Ammon's horn (tissue), 1 donor: ENCODE measurements at regions not wholly inside any gene's neighbourhood (a gene's known extent, or its start where the extent isn't known, plus 50 kb on each side); places are given as distances from the start of the nearest gene placed in this dataset.

Experiments
- DNase-seq: peaks from one replicate; pipeline ENCODE4 v3.0.0-alpha.2; 2016; ENCODE audit warnings: low spot score

- DNase-seq, result no peak
Measured at GRCh38 chr9:26567976-26568375, 324.6 kb downstream of the CAAP1 start.

DNA sequence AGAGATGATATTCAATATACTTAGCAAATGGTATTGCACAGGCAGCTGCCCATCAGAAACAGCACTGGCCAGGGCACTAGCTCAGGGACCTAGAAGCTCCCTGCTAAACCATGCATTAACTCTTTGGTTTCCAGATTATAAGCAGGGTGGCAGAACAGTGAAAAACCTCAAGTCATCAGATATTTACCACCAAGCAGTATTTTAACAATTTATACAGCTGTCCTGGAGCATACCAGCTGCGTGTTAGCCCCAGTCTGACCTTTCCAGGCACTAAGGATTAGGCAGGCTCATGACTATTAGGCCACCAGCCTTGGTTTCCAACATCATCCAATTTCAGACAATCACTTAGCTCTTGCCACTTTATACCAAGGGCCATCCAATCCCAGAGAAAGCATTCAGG is 326.5 kb downstream of the CAAP1 start:
- DNase-seq, result no peak

- no peak for DNase-seq
Measured at GRCh38 chr9:26565118-26565517, 327.5 kb downstream of the CAAP1 start.

- DNase-seq, result no peak
Measured at GRCh38 chr9:26562338-26562737, 330.3 kb downstream of the CAAP1 start.

DNA sequence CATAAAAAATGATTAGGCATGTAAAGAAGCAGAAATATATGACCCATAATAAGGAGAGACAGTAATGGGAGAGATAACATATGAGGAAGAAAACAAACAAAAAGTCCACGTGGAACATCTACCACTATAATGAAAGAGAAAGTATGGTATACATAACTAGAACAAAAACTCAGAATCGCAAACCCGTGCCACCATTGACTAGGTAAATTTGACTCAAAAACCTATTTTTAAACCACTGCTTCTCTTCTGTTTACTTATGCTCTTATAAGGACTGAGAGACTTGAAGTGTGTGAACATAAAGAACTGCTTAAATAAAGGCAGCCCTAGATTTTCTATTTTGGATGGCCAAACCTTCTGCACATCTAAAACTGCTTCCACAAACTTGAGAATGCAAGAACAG is 330.7 kb downstream of the CAAP1 start:
- no peak for DNase-seq

GRCh38 chr9:26559506-26559905 is 333.1 kb downstream of the CAAP1 start:
- DNase-seq, result no peak

GRCh38 chr9:26551971-26552370 is 340.6 kb downstream of the CAAP1 start:
- DNase-seq, result peak; percentile 11

DNA sequence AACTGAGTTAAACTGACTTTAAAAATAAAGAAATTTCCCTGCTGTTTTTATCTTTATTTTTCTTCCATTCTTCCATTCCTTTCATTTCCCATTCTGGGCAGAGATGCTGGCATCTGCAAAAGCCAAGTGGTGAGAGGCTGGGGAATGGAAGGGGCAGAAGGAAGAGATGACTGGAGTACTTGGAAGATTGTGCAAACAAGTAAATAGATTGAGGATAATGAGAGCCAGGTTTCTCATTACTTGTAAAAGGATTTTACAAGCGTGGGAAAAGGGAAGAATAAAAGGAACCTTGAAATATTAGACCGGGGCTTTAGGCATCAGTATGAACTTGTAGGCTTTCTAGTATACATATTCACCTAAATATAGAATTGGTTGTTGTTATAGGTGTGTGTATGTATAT is 341.2 kb downstream of the CAAP1 start:
- peak; percentile 14 for DNase-seq

- no peak for DNase-seq
Measured at GRCh38 chr9:26548781-26549290, 343.8 kb downstream of the CAAP1 start.

DNA sequence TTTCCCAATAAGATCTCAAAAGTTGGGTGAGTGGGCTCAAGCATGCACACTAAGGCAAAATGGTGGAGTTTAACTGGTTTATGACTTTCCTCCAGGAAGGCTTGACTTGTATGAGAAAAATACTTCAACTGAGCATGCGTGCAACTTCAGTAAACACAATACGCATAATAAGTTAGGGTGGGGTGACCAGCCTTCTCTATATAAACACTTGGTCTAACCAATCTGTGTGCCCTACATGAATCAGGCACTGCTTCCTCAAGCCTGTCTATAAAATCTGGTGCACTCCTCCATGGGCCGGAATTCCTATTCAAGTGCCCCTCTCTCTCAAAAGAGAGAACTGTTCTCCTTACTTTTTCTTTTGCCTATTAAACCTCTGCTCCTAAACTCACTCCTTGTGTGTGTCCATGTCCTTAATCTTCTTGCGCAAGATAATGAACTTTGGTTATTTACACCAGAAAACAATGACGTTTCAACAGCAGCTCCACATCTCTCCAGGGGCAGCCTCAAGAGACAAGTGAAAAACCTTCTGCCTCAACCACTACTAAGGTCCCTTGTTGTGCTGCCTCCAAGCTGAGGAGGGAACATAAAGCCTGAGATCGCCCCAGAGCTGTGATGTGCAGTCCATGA is 352.6 kb downstream of the CAAP1 start:
- DNase-seq, result no peak

DNA sequence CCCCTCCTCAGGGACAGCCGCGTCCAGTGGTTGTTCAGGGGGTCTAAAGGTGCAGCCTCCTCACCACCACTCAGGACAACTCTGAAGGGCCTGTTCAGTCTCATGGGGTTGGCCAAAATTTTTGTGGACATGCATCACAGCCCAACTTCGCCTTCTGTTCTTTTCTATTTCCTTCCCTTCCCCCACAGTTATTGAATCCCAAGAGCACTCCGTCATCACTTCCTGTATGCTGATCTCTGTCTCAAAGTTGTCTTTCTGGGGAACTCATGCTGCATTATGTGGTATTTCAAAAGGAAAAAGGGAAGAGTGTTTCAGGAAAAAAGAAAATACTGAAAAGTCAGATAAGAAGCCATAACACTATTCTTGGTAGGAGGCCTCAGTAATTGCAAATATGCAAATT is 355.4 kb downstream of the CAAP1 start:
- DNase-seq, result no peak

- no peak for DNase-seq
Measured at GRCh38 chr9:26535151-26535550, 357.5 kb downstream of the CAAP1 start.

DNA sequence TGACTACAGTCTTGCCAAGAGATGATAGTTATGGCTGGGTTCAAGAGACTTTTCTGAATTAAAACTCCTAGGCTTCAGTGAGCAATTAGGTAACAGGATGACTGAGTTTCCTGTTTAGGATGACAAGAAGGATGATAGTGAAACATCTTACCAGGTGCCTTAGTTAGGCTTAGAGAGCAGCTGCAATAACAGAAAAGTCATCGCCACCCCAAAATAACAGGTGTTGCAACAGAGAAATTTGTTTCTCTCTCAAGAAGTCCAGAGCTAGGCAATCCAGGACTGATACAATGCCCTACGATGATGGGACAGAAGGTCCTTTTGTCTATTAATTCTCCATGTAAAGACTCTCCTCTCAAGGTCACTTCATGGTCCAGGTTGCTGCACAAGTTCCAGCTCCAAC is 361.8 kb downstream of the CAAP1 start:
- DNase-seq, result no peak

DNA sequence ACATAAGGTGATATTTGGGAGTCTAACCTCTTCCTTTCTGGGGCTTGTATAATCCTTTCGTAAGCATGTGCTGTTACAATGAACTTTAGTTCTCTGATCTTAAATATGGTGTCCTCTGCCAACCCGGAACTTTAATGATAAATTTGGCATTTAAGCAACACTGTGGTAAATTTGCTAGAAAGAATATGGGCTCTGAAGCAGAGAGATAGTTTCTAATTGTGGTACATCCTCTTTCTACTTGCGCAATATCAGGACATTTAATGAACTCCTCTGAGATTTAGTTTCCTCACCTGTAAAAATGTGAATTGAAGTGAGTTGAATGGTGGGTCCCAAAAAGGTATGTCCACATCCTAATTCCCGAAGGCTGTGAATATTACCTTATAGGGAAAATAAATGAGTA is 364.7 kb downstream of the CAAP1 start:
- no peak for DNase-seq

DNA sequence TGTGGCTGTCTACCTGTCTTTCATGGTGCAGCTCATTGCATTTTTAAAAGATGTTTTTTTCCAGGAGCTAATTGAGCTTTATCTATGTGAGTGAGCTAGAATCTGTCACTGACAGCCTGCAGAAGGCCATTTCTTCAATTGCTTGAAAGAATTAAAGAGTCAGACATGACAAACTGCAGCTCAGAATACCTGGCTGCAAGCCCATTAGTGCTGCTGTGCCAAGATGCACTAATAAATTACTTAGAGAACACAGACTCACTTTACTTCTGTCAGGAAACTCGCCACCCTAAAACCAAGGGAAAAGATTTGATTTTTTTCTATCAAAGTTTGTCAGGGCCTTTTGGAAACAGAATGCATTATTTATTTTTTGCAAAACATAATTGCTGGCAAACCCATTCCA is 368.3 kb downstream of the CAAP1 start:
- peak; percentile 45 for DNase-seq

DNA sequence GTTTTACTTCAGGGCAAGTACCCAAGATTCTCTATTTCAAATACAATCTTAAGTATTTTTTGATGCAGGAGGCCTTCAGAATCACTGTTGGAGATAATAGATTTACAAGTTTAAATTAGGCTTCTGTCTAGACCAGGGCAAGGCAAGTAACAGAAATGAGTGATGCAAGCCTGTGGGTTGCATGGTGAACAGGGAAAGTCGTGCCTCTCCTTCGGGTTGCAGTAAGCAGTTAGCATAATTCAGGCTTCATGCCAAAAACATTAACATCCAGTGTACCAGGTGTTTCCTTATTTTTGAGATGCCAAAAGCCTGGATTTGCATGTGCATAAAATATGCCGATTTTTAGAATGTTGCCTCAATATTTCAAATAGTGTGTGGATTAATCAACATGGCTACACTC is 369.0 kb downstream of the CAAP1 start:
- DNase-seq, result no peak

DNA sequence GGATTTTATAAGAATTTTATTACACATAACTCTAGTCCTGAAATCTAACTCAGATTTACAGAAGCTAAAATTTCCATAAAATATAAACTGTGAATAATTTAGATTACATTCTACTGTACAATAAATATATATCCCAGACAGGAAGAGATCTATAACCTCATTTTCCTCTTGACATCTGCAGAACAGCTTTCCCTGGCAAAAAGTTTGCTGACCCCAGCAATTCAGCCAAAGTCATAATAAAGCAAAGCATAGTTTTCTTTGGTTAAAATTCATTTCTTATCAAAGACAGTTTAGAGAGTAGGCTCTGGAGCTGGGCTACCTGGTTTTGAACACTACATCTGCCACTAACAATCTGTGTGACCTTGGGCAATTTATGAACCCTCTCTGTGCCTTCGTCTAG is 372.5 kb downstream of the CAAP1 start:
- DNase-seq, result no peak

GRCh38 chr9:26516773-26517343 is 375.7 kb downstream of the CAAP1 start:
- no peak for DNase-seq

- no peak for DNase-seq
Measured at GRCh38 chr9:26513730-26514129, 378.9 kb downstream of the CAAP1 start.

GRCh38 chr9:26510137-26510536 is 382.5 kb downstream of the CAAP1 start:
- no peak for DNase-seq

DNA sequence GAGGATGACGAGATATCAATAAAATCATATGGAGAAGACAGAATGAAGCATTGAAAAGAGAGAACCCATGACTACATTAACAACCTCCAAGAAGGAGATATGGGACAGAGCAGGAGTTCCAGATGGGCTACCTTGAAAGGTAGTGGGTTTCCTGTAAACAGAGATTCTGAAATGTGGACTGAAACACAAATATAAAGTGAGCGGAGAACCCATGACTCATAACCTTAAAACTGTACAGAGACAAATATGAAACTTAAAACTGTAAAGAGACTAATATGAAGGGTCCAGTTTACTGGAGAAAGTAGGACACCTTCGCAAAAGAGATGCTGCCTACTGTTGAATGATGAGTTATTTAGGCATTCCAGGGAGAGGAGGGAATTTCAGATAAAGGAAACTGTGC is 383.7 kb downstream of the CAAP1 start:
- no peak for DNase-seq

- no peak for DNase-seq
Measured at GRCh38 chr9:26504057-26504456, 388.5 kb downstream of the CAAP1 start.

DNA sequence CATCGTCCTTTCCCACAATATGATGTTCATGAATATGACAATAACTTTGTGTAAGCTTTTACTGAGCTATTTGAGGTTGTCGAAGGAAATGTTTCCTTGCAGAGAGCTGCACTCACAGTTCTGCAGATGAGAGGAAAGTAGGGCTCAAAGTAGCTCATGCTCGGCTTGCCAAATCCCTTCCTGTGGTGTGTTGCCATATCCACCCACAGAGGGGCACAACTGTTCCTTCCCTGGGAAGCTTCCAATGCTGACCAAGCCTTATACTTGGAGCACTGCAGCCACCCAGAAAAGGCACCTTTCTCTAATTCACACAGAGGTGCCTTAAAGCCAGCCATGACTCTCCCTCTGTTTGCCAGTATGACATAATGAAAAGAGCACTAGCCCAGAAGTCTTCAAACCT is 390.3 kb downstream of the CAAP1 start:
- DNase-seq, result peak; percentile 38

GRCh38 chr9:26500471-26500870 is 392.1 kb downstream of the CAAP1 start:
- no peak for DNase-seq
